Fibroblast of pulmonary artery (primary cell): ENCODE measurements at regions not wholly inside any gene's neighbourhood (a gene's known extent, or its start where the extent isn't known, plus 50 kb on each side); places are given as distances from the start of the nearest gene placed in this dataset.

ENCODE experiments used
- DNase-seq: peaks from one replicate; pipeline ENCODE4 v3.0.0-alpha.2; 2010; ENCODE audit warnings: low read depth
- H3K4me3 ChIP-seq: replicated peaks from 2 replicates; pipeline ENCODE4 v1.5.1; 2011; ENCODE audit warnings: low read depth, mild to moderate bottlenecking, control low read depth, low read length, moderate library complexity
- TF ChIP-seq, protein P1 (sequence below): IDR thresholded peaks from 2 replicates; pipeline ENCODE4 v1.5.1; 2011; ENCODE audit warnings: mild to moderate bottlenecking, control low read depth, low read length, inconsistent platforms; ENCODE audit errors: missing control alignments

GRCh38 chr18:30352551-30353168, 689.9 kb downstream of the DSC3 start:
- TF ChIP-seq, protein P1, sequence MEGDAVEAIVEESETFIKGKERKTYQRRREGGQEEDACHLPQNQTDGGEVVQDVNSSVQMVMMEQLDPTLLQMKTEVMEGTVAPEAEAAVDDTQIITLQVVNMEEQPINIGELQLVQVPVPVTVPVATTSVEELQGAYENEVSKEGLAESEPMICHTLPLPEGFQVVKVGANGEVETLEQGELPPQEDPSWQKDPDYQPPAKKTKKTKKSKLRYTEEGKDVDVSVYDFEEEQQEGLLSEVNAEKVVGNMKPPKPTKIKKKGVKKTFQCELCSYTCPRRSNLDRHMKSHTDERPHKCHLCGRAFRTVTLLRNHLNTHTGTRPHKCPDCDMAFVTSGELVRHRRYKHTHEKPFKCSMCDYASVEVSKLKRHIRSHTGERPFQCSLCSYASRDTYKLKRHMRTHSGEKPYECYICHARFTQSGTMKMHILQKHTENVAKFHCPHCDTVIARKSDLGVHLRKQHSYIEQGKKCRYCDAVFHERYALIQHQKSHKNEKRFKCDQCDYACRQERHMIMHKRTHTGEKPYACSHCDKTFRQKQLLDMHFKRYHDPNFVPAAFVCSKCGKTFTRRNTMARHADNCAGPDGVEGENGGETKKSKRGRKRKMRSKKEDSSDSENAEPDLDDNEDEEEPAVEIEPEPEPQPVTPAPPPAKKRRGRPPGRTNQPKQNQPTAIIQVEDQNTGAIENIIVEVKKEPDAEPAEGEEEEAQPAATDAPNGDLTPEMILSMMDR: no peak
- no peak for DNase-seq
- H3K4me3 ChIP-seq: no peak overlapping the region

- DNase-seq: no peak
- TF ChIP-seq, protein P1: no peak
- H3K4me3 ChIP-seq: no peak overlapping the region
These were observed 692.3 kb downstream of the DSC3 start for GRCh38 chr18:30350263-30350662.

- no peak overlapping the region for H3K4me3 ChIP-seq
- TF ChIP-seq, protein P1: no peak
- no peak for DNase-seq
These were observed 699.5 kb downstream of the DSC3 start for GRCh38 chr18:30343090-30343489.

DNA sequence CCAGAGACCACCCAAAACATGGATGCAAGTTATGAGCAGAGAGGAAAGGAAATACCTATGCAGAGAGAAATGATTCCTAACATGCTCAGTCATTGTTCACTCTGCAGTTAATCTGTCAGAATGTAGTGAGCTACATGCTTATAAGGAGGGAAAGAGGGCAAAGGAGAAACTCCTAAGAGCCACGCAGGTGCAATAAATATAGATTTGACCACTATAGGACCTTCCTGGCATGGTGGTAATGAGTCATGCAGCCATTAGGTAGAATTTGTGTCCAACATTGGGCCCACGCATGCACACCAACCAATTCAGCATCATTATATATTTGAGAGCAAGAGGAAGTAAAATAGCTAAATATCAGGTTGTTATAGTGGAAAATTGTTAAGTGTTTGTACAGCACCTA, 699.9 kb downstream of the DSC3 start:
- no peak for DNase-seq
- TF ChIP-seq, protein P1: no peak
- H3K4me3 ChIP-seq: no peak overlapping the region

DNA sequence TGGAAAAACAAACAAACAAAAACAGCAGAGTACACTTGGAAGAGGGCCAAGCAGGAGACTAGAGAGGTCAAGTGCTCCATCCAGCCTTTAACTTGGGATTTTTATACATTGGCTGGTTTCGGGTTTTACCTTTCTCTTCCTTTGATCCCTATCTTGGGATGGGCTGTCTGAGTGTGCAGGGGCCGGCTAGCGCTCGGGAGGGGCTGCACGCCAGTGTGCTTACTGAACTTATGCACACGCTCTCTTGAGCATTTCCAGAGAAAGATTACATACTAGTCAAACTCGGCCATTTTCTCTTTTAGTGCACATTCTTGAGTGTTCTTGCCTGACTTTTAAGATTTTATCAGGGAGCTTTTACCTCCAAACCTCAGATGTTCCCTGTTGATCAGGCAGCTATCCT, 707.8 kb downstream of the DSC3 start:
- TF ChIP-seq, protein P1: no peak
- no peak for DNase-seq
- no peak overlapping the region for H3K4me3 ChIP-seq

GRCh38 chr18:30333310-30333709, 709.2 kb downstream of the DSC3 start:
- TF ChIP-seq, protein P1: no peak
- no peak overlapping the region for H3K4me3 ChIP-seq
- DNase-seq: no peak

GRCh38 chr18:30328839-30329238, 713.7 kb downstream of the DSC3 start:
- DNase-seq: no peak
- no peak overlapping the region for H3K4me3 ChIP-seq
- TF ChIP-seq, protein P1: no peak
